HG02678 (cell line): ENCODE measurements at regions not wholly inside any gene's neighbourhood (a gene's known extent, or its start where the extent isn't known, plus 50 kb on each side); places are given as distances from the start of the nearest gene placed in this dataset.
"Not testable (repeated sequence)": the region's sequence is repeated elsewhere in the genome, so short reads cannot be mapped to it uniquely, and the experiment has no call there.

Experiments used
- ATAC-seq: cut with Tn5 transposase; IDR thresholded peaks from one replicate; pipeline ENCODE4 v1.9.1; 2021; ENCODE audit warnings: mild to moderate bottlenecking, moderate library complexity; ENCODE audit not compliant: unreplicated experiment

- ATAC-seq: no peak
Measured at GRCh38 chr10:38209332-38209731, 115.2 kb downstream of the ZNF37A start.

GRCh38 chr10:38209748-38210147 is 115.6 kb downstream of the ZNF37A start:
- not testable (repeated sequence) for ATAC-seq

GRCh38 chr10:38212460-38212859 is 118.3 kb downstream of the ZNF37A start:
- ATAC-seq: no peak

- no peak for ATAC-seq
Measured at GRCh38 chr10:38226385-38226784, 132.2 kb downstream of the ZNF37A start.

GRCh38 chr10:38228394-38228793 is 134.3 kb downstream of the ZNF37A start:
- ATAC-seq: no peak

- not testable (repeated sequence) for ATAC-seq
Measured at GRCh38 chr10:38238479-38238878, 144.3 kb downstream of the ZNF37A start.

- not testable (repeated sequence) for ATAC-seq
Measured at GRCh38 chr10:38242061-38242649, 148.0 kb downstream of the ZNF37A start.

GRCh38 chr10:38248113-38248512 is 154.0 kb downstream of the ZNF37A start:
- ATAC-seq: not testable (repeated sequence)

- ATAC-seq: not testable (repeated sequence)
Measured at GRCh38 chr10:38252551-38252950, 158.4 kb downstream of the ZNF37A start.

- ATAC-seq: not testable (repeated sequence)
Measured at GRCh38 chr10:38267555-38267954, 173.4 kb downstream of the ZNF37A start.

GRCh38 chr10:38271031-38271430 is 176.9 kb downstream of the ZNF37A start:
- not testable (repeated sequence) for ATAC-seq

- ATAC-seq: not testable (repeated sequence)
Measured at GRCh38 chr10:38274879-38275278, 180.7 kb downstream of the ZNF37A start.

GRCh38 chr10:38292560-38292959 is 198.4 kb downstream of the ZNF37A start:
- ATAC-seq: not testable (repeated sequence)

GRCh38 chr10:38310111-38310510 is 216.0 kb downstream of the ZNF37A start:
- ATAC-seq: not testable (repeated sequence)

GRCh38 chr10:38315090-38315805 is 221.1 kb downstream of the ZNF37A start:
- ATAC-seq: not testable (repeated sequence)

- not testable (repeated sequence) for ATAC-seq
Measured at GRCh38 chr10:38321393-38321792, 227.3 kb downstream of the ZNF37A start.

GRCh38 chr10:38330306-38330705 is 236.2 kb downstream of the ZNF37A start:
- not testable (repeated sequence) for ATAC-seq

GRCh38 chr10:38331106-38331505 is 237.0 kb downstream of the ZNF37A start:
- ATAC-seq: not testable (repeated sequence)

- ATAC-seq: not testable (repeated sequence)
Measured at GRCh38 chr10:38333699-38334098, 239.6 kb downstream of the ZNF37A start.

- not testable (repeated sequence) for ATAC-seq
Measured at GRCh38 chr10:38350645-38351044, 256.5 kb downstream of the ZNF37A start.

GRCh38 chr10:38354410-38354809 is 260.3 kb downstream of the ZNF37A start:
- ATAC-seq: not testable (repeated sequence)

GRCh38 chr10:38355911-38356526 is 261.9 kb downstream of the ZNF37A start:
- peak; percentile 100 for ATAC-seq
